MV-4-11 (cell line): ENCODE measurements at regions not wholly inside any gene's neighbourhood (a gene's known extent, or its start where the extent isn't known, plus 50 kb on each side); places are given as distances from the start of the nearest gene placed in this dataset.
"Not testable (repeated sequence)": the region's sequence is repeated elsewhere in the genome, so short reads cannot be mapped to it uniquely, and the experiment has no call there.

ENCODE experiments used
- DNase-seq: peaks from one replicate; lab custom pipeline; 2025; lab: John Stamatoyannopoulos, UW

DNA sequence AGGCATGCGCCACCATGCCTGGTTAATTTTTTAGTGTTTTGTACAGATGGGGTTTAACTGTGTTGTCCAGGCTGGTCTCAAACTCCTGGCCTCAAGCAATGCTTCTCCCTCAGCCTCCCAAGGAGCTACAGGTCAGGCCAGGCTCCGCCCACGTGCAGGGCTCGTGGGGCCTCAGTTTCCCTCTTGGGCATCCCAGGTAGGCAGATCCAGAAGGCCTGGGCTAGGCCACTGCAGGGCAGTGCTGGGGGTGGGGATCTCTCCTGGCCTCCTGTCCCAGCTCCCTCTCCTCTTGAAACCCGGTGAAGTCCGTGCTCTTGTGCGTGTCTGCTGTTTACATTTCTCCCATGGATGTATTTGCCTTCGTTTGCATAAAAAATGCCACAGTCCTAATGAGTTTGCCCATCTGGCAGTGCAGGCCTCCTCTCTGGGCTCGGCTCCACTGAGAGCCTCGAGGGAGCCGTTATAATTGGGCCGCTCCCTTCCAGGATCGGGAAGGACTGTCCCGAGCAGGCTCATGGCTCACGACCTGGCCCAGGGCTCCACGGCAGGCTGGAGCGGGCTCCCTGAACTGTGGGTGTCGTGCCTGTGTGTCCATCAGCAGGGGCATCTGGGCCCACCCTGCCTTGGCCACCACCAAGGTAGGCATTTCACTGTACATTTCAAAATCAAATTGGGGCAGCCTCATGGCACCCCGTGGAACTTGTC lies 52.6 kb upstream of the RUFY1 start:
- DNase-seq = no peak

DNA sequence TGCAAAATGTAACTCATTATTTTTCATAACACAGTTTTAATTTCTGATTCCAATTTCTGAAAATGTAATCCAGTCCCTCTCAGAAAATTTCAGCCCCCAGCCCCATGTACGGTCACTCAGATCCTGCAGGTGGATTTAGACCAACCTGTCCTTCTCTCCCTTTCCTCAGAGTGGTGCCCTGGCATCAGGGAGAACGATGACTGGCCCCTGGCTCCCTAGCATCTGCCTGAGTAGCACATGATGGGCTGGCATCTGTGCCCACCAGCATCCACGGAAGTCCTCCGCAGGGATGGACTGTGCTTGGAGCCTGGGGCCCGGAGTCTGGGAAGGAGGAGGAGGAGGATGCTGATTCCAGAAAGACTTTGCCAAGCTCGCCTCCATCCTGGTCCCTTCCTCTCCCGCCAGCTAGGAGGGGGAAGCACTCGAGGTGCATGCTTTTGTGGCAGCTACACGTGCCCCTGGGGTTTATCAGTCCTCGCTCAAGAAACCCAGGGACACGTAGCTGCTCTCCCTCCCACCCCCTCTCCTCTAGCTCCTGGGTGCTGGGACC lies 54.4 kb upstream of the RUFY1 start:
- no peak for DNase-seq

DNA sequence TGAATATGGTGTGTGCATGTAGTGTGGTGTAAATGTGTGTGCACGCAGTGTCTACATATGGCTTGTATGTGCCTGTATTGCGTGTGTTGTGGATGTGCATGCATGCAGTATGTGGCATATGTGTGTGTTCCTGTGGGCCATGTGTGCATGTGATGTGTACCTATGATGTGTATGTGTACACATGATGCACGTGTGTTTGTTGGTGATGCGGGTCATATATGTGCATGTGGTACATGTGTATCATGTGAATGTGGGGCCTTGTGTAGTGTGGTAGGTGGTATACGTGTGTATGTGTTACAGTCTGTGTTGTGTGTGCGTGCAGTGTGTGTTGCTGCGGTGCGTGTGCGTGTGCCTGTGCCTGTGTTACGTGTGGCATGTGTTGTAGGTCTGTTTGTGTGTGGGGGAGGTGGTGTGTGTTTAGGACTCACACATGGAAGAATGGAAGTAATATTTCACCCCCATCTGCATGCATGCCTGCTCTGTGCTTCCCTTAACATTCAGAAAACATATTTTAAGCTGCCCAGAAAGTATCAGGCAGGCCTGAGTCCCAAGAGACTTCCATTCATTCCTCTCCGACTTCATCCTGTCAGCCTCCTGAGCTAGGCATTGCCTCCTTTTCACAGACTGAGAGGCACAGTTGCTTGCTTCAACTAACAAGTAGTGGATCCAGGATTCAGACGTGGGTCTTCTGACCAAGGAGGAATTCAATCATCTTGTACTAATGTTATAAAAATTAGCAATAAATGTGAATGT lies 55.4 kb upstream of the RUFY1 start:
- no peak for DNase-seq

DNA sequence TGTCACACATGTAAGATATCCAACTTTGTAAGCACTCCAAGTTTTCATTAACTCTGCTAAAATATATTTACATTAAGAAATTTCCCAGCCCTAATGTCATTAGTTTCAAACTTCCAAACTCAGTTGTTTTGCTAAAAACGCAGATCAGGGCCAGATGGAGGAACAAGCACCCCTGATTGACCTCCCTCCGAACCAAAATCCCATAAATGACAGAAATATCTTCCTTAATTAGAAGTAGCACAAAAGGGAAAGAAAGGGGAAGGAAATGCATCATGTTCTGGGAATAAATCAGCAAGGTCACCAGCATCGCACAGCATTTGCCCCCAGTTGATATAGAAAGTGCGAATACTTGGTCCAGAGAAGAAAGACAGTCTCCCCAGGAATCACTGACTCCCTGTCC lies 61.4 kb upstream of the RUFY1 start:
- DNase-seq = peak; percentile 7

DNA sequence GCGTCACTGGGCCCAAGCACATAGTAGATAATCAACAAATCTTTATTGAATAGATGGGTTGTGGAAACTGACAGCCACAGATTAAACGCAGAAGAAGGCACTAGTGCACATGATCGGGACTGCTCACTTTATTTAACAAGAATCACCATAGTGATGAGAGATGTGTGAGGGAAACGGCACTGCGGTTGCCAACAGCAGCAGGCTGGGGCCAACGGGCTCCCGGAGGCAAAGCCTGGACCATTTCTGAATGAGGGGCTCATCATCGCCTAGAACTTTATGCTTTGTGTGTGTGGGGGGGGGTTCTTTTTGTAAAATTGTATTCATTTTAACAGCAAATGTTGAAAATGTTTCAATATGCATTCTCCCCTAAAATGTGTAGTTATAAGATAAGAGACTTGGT lies 61.9 kb upstream of the RUFY1 start:
- DNase-seq = no peak

DNA sequence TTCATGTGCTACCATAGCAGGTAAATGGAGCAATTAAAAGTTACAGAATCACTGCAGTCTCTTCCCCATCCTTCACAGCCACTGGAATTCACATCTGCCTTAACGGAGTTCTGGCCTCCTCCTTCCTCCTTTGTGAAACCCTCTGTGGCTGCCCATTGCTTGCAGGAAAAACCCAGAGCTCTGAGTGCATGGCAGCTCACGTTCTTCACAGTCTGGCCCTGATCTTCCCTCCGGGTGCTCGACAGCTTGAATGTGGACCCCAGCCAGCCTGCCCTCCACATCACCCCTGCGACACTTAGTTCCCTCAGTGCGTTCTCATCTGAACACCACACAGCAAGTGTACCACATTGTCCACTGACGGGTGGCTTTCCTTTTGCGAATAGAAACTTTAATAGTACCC lies 63.2 kb upstream of the RUFY1 start:
- DNase-seq = no peak

DNA sequence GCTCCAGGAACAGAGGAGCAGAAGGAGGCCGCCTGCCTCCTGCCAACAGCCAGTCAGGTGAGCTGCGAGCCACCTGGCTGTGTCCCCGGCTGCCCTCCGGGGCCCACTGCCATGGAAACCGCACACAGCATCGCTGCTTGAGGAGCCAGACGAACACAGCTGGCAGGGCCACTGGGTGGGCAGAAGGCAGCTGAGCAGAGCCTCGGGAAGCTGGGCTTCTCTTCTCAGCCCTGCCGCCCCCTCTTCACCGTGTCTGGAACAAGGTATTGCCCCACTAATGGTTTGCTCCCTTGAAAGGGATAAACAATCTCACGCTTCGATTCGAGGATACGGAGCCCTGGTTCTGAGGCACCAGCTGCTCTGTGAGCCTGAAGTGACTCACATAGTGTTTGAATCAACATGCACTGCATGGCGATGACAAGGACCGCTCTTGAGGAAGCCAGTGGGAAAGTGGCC lies 63.7 kb upstream of the RUFY1 start:
- no peak for DNase-seq

DNA sequence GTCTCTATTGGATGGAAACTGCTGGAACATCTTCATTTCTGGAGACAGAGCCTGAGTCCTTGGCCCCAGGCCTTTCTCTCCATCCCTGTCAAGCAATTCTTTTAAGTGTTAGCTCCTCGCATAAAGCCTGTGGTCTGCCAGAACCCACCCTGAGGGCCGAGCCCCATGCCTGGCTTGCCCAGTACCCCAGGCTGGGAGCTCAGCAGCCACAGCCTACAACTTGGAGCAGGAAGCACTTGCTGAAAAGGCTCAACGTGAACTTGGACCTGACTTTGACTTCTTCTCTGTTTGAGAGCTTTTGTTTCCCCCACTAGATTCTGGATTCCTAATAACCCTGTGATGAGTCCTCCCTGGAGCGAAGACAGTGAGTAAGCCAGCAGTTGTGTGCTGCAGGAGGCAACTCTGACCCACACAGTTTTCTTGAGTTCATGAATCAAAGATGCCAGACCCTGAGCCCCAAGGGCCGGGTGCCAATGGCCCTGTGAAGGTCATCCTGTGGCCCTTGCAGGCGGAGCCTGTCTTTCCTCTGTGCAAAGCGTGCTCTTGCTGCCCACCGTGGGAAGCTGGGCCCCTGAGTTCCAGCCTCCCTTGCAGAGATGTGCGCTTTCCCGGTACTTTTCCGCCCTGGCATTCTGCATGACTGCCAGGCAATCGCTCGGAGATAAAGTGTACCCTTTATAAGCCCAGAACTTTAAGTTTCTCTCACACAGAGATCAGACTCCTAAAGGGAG lies 64.3 kb upstream of the RUFY1 start:
- DNase-seq = no peak

DNA sequence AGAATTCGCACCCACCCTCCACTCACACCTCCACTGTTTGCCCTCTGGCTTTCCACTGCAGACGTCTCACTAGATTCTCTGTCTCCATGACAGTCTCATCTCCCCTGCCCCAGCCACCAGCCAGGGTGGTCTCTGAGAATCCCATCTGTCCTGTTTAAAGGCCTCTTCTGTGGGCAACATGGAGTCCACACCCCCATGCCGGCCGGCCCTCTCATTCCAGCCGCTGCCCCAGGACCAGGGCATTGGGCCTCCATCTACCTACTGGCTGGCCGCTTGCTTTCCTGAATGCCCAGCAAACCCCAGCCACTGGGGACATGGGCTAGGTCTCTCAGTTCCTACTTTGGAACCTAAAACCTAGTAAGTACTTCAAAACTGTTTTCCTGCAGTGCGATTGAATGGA lies 65.6 kb upstream of the RUFY1 start:
- DNase-seq = no peak

DNA sequence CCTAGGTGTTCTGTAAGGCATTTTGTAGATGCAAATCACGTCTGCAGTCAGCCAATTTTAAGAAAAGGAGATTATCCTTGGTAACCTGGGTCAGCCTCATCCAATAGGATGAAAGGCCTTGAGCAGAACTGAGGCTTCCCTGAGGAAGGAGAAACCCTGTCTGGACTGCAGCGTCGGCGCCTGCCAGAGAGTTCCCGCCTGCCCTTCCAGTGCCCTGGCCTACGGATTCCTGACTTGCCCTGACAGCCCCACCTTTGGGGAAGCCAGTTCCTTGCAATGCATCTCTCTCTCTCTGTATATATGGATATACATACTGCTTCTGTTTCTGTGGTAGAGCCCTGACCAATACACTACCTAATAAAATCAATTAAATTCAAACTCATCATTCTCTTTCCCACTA lies 66.2 kb upstream of the RUFY1 start:
- DNase-seq = no peak

DNA sequence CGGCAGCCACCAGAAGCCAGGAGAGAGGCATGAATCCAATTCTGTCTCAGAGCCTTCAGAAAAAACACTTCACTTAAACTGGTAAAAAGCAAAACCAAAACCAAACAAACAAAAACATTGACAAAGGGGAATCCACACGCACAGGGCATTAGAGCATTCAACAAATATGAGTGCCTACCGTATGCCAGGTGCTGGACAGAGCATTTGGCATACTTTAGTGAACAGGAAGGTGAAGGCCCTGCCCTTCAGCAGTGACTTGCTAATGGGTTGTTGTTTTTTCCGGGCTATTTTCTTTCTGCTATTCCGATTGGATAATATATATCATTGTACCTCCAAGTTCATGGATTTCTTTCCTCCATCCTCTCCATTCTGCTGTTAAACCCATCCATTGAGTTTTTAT lies 71.7 kb upstream of the RUFY1 start:
- DNase-seq = no peak

DNA sequence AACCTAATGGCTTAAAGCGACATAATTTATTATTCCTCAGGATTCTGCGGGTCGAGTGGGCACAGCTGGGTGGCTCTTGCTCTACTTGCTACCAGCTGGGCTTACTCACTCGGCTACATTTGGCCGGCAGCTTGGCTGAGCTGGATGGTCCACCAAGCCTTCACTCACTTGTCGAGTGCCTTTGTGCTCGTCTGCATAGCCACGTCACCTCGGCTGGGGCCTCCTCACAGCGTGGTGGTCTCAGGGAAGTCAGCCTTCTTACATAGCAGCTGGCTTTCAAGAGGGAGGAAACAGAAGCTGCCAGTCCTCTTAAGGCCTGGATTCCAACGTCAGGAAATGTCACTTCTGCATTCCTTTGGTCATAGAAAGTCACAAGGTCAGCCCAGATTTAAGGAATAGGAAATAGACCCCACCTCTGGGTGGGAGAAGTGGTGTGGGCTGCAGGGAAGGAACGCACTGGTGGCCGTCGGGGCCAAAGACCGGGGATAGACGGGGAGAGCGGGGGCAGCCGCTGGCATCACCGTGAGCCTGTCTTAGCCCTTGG lies 75.1 kb upstream of the RUFY1 start:
- peak; percentile 70 for DNase-seq

DNA sequence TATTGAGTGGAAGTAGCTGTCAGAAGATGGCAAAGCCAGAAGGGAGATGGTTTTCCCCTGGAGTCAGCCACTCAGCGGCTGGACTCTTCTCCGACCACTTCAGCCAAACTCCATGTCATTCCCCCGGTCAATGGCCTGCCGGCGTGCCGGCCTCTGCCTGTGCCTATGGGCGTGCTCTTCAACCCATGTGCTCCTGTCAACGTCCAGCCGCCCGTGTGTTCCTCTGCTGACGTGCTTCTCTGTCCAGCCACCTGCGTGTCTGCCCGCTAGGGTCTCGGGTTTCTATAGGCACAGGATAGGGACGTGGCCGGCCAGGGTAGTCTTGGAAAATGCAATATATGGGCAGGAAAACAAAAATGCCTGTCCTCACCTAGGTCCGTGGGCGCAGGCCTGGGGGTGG lies 77.7 kb upstream of the RUFY1 start:
- no peak for DNase-seq

DNA sequence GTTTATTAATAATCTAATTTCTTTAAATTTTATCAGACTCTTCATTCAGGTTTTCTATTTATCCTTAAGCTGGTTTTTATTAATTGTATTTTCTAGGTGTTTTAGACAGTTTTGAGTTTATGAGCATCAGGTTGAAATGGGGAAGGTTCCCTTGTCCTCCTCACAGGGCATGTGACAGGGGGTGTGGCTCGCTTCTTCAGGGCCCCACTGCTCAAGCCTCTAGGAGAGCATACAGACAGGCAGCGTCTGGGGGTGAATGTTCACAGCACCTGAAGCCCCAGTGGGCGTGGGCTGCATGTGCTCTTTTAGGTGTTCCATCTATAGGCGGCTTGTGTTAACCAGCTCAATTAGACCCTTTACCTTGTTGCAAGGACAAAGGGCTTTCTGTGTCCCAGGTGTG lies 78.2 kb upstream of the RUFY1 start:
- no peak for DNase-seq

DNA sequence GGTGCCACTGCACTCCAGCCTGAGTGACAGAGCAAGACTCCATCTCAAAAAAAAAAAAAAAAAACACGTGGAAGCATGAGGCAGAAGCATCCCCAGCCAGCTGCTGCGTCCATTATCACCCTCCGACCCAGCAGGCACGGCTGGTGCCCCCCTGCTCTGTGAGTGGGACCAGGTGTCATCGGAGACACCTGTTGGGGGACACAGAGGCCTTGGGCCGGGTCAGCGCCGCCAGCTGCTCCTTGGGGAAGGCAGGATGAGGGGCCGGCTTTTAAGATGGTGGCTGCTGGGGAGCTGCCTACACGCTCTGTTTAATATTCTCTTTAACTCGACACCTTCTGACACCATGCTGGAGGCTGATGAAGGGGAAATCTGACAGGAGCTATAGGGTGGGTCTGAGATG lies 80.2 kb upstream of the RUFY1 start:
- no peak for DNase-seq

DNA sequence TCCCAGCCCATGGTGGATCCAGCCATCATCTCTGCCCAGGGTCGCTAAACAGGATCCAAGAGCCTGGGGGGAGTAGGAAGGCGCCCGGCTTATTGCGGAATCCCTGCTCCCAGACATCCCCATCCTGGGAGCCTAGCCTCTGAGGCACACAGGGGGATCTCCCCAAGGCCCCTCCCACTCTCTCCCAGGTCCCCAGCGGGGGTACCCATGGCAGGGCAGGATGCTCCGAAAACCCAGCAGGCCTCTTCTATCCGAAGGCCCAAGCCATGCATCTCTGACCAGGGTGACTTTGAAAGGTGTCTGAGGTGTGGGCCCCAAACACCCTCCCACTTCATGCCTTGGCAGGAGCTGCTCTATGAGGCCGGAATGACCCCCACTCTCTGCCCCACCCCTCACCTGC lies 81.7 kb upstream of the RUFY1 start:
- no peak for DNase-seq

DNA sequence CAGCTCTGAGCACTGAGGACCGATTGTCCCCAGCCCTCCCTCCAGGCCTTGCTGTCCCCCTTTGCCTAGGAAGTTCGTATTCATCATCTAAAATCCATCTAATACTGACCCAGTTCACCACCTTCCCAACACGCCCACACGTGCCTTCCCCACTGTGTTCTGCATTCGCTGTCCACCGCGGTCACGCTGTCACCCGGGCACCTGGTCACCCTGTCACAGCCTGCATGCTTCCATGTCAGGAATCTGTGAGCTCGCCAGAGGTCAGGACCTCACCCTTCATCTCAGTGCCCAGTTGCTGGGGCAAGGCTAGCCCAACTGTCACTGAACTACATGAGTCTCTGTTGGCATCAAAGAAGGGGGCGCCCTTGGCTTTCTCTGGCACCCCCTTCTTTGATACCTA lies 82.9 kb upstream of the RUFY1 start:
- no peak for DNase-seq

DNA sequence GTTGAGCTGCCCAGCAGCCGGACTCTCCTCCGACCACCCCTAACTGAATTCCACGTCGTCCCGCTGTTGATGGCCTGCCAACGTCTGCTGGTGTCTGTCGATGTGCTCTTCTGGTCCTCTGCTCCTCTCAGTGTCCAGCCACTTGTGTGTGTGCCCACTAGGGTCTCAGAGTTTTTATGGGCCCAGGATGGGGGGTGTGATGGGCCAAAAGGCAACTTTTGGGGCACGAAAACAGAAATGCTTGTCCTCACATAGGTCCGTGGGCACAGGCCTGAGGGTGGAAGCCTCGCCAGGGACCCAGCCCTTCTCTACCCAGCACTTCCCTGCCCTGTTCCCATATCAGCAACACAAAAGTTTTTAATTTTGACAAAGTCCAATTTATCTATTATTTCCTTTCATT lies 85.7 kb upstream of the RUFY1 start:
- DNase-seq = no peak

DNA sequence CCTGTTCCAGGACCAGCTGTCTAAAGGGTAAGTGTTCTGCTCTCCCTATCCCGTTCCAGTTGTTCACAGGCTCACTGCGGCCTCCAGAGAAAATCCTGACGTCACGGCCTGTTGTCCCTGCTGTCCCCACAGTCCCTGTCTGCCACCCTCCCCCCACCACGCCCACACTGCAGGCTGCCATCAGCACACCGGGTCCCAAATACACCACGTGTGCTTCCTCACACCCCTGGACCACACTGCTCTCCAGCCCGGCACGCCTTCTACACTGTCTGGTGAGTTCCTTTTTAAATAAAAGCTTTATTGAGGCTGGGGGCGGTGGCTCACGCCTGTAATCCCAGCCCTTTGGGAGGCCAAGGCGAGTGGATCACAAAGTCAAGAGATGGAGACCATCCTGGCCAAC lies 88.3 kb upstream of the RUFY1 start:
- no peak for DNase-seq

DNA sequence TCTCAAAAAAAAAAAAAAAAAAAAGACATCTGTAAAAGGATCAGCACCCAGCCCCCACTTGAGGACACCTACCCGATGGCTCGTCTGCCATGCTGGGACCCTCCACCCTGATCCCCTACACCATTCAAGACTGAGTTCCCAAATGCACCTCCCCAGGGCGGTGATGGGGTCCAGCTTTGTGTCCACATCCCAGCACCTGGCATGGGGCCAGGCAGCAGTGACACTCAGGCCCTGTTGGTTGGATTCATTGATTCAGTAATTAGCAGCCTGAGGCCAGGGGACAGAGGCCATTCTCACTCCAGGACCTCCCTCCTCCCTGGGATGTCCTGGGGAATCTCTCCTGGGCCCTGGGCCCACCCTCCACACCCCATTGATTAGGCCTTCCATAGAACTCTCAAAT lies 88.8 kb upstream of the RUFY1 start:
- DNase-seq = no peak

DNA sequence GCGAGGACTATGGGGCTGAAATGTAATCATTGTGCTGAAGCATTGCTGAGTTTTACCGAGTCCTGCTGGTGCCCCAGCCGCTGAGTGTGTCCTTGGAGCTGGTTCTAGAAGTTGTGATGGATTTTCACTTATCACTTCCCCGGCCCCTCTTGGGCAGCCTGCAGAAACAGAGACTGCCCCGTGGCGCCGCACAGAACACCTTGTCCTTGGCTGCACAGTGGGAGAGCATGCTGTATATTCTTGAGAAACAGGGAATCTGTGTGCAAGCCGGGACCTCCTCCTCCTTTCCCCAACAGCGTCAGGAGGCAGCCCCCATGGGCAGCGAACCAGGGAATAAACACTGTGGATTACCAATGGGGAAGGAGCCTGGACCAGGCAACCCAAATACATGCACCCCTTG lies 90.6 kb upstream of the RUFY1 start:
- DNase-seq = no peak

DNA sequence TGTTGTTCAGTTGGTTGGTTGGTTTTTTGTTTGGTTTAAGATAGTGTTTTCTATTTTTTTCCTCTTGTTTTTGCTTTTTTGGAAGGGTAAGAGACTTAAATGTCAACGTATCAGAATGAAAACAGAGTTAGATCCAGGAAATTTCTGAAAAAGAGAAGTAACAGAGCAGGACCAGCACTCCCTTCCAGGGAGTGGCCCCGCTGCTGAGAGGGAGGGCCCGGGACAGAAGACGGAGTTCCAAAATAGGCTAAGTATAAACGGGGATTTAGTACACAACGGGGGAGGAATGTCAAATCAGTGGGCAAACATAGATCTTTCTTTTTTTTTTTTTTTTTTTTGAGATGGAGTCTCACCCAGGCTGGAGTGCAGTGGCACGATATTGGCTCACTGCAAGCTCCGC lies 92.7 kb upstream of the RUFY1 start:
- DNase-seq = no peak

DNA sequence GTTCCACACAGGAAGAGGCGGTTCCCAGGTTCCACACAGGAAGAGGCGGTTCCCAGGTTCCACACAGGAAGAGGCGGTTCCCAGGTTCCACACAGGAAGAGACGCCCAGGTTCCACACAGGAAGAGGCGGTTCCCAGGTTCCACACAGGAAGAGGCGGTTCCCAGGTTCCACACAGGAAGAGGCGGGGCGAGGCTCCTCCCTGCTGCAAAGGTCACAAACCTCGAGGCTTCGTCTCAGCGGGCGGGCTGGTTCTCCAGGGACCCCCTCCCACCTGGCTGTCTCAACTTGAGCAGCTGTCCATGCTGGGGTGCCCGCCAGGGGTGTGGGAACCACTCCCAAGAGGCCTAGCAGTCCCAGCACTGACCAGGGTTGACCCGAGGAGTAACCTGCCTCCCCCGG lies 94.3 kb upstream of the RUFY1 start:
- DNase-seq = not testable (repeated sequence)
